Psoas muscle (tissue), 7 donors: ENCODE measurements at regions not wholly inside any gene's neighbourhood (a gene's known extent, or its start where the extent isn't known, plus 50 kb on each side); places are given as distances from the start of the nearest gene placed in this dataset.

Experiments used
- ATAC-seq, 4 donors: fragments of 200-7000 bp; cut with Tn5 transposase; one replicate each; pipeline ENCODE4 v1.9.1; 2020; ENCODE audit warnings: moderate library complexity in 3 of 4, mild to moderate bottlenecking in 2 of 4
- DNase-seq, 2 donors: peaks; one replicate each; pipeline ENCODE4 v3.0.0-alpha.2; 2020
- H3K27ac ChIP-seq: fragments of 200-600 bp; one replicate; pipeline ENCODE4 v1.8.0; 2022
- H3K27me3 ChIP-seq, 3 donors: fragments of 200-600 bp in 1 of 3; one replicate each; pipeline versions ENCODE4 v1.6.1 to v1.8.0; 2013 to 2022; ENCODE audit warnings: low read length in 2 of 3, mild to moderate bottlenecking in 2 of 3, moderate library complexity in 1 of 3; ENCODE audit not compliant: insufficient read depth in 3 of 3
- H3K36me3 ChIP-seq, 2 donors: fragments of 200-600 bp in 1 of 2; one replicate each; pipeline versions ENCODE4 v1.6.1 to v1.8.0; 2013 to 2022; ENCODE audit warnings: low read depth in 1 of 2, mild to moderate bottlenecking in 1 of 2, moderate library complexity in 1 of 2; ENCODE audit not compliant: insufficient read depth in 1 of 2
- H3K4me1 ChIP-seq: fragments of 200-600 bp; one replicate; pipeline ENCODE4 v1.8.0; 2022
- H3K4me3 ChIP-seq: fragments of 200-600 bp; one replicate; pipeline ENCODE4 v1.8.0; 2022; ENCODE audit warnings: mild to moderate bottlenecking
- H3K9me3 ChIP-seq: fragments of 200-600 bp; one replicate; pipeline ENCODE4 v1.8.0; 2022
- WGBS, 3 donors: extraction: QIAGEN DNeasy Blood & Tissue Kit; methylation state at CpG; one replicate each; pipeline versions ENCODE4 v1.1.6 to v1.1.7; 2013; 5-methylcytosine and 5-hydroxymethylcytosine counted together
- intact Hi-C, 2 donors: fragments of 100-400 bp; cut with DNase I; formaldehyde crosslinking; loops; one replicate each; pipeline versions ENCODE4 v1.11.0 to v1.14.2; 2022
- TF ChIP-seq, protein P1 (sequence below): fragments of 200-600 bp; IDR thresholded peaks from one replicate; pipeline ENCODE4 v1.8.0; 2022; ENCODE audit warnings: antibody characterized with exemption
- donor health status: healthy with polysubstance abuse.
- donor health status: DM: no; HTN: no; CAD: no; lungs with moderate emphysema.
- donor health status: Bipolar disorder and iron deficiency.
- donor health status: healthy.
- donor health status: DM: yes; HTN: yes; CAD: no.
- donor health status: DM: no; HTN: no; CAD: no.
- donor health status: DM: yes; HTN: yes; CAD: no.

DNA sequence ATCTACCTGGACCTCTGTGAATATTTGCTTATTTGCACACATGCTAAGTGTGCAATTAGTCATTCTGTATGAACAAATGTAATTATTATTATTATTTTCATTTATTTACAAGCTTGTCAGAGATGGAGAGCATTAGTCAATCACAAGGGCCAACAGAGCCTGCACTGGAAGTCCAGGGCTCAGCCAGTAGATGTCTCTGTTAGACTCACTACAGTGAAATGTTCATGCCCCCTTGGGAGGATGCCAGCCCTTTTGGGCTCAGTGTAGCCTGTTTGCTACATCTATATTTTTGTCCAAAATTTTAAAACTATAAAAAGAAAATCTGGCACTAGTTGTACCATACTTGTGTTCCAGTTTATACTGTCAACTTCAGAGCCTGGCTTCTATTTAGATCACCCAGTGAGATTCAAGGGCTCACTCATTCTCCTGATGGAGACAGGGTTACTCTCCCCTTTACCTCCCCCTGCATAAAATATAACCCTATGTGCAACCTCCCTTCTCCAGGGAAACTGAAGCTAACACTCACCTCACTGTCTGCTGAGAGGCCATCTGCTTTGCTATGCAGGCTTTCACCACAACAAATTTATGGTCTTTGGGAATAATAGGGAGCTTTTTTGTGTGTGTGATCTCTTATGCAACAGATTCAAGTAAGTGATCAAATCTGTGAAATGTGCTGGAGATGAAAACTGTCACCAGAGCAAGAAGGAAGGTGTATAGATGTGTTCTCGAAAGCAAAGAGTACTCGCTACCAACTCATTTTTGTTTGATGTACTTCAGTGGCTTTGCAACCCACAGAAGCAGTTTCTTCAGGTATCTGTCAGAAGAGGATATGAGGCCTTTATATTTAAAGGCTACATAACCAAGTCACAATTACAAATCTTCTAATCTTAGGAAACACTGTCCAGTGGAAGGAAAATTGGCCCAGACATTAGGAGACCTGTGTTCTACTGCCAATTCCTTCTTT lies 99.9 kb upstream of the TLE4 start:
- H3K27me3 ChIP-seq, result no peaks in the 10 kb centered on the region
- H3K4me1 ChIP-seq, result no peaks in the 10 kb centered on the region
- ATAC-seq (peak in 2 of 4 donors; percentile 58 to 59), DNase-seq (peak; percentile 38 to 68)
- intact Hi-C loops, result loop anchor here in 1 of 2 donors (10.0 kb wide), 1 partner anchor 273 kb away; no protein-coding TSS in a partner anchor
- TF ChIP-seq, protein P1, sequence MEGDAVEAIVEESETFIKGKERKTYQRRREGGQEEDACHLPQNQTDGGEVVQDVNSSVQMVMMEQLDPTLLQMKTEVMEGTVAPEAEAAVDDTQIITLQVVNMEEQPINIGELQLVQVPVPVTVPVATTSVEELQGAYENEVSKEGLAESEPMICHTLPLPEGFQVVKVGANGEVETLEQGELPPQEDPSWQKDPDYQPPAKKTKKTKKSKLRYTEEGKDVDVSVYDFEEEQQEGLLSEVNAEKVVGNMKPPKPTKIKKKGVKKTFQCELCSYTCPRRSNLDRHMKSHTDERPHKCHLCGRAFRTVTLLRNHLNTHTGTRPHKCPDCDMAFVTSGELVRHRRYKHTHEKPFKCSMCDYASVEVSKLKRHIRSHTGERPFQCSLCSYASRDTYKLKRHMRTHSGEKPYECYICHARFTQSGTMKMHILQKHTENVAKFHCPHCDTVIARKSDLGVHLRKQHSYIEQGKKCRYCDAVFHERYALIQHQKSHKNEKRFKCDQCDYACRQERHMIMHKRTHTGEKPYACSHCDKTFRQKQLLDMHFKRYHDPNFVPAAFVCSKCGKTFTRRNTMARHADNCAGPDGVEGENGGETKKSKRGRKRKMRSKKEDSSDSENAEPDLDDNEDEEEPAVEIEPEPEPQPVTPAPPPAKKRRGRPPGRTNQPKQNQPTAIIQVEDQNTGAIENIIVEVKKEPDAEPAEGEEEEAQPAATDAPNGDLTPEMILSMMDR, result peak; percentile 34
- H3K9me3 ChIP-seq, result no peaks in the 10 kb centered on the region
- H3K27ac ChIP-seq, result no peak overlapping the region
- no peaks in the 10 kb centered on the region for H3K36me3 ChIP-seq
- H3K4me3 ChIP-seq, result no peak overlapping the region
- WGBS, 3 donors, result 91 to 96% (median 95%) methylated on average over 2 of the region's 2 CpGs

DNA sequence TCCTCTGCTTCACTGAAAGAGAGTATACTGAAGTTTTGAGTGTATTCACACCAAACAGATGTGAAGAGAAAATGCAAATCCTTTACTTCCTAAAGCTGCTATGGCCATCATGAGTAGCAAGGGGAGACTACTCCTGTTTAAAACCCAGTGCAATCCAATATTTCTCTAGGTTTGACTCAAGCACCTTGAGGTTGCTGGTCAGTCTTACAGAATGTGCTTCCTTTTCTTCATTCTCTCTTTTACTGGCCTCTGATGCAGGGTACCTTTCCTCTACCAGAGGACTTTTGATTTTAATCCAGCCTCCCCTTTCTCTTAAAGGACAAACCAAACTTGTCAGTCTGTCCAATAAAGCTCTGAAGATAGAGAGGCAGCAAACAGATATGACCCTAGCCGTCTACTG lies 98.1 kb upstream of the TLE4 start:
- H3K36me3 ChIP-seq, result no peaks in the 10 kb centered on the region
- H3K4me3 ChIP-seq, result no peak overlapping the region
- H3K27ac ChIP-seq, result no peak overlapping the region
- 0 to 93% (median 68%) methylated on average over 1 of the region's 1 CpG for WGBS, 3 donors
- no peak for DNase-seq
- H3K4me1 ChIP-seq, result no peaks in the 10 kb centered on the region
- intact Hi-C loops, result loop anchor here in 1 of 2 donors (10.0 kb wide), 1 partner anchor 271 kb away; no protein-coding TSS in a partner anchor
- H3K27me3 ChIP-seq, result no peaks in the 10 kb centered on the region
- no peaks in the 10 kb centered on the region for H3K9me3 ChIP-seq
- no peak for ATAC-seq
- TF ChIP-seq, protein P1, result no peak

DNA sequence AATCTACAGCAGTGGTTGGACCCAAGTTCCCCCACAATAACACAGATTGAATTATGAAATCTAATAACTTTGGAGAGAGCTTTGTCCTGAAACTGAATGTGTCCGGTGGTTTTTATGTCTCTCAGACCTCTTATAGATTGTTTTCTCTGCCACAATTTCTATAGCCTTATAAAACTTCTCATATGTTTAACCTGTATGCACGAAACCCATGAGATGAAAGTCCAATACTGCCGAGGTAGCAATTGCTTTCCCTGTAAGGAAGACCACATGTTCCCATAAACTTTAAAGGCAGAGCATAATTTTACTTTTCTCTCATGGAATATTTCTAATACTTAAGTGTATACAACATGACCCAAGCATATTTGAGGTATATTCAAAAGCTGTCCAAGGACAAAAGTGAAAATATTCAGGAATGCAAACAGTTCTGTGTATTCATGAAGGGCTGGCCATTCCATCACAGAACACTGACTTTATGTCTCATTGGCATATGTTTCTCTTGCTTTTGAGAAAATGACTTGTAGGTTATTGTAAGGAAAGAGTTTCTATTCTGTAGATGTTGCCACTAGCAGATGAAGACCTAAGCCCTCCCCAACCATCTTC lies 94.4 kb upstream of the TLE4 start:
- DNase-seq, result no peak
- TF ChIP-seq, protein P1, result no peak
- intact Hi-C loops, result loop anchor here in 1 of 2 donors (10.0 kb wide), 1 partner anchor 267 kb away; no protein-coding TSS in a partner anchor

DNA sequence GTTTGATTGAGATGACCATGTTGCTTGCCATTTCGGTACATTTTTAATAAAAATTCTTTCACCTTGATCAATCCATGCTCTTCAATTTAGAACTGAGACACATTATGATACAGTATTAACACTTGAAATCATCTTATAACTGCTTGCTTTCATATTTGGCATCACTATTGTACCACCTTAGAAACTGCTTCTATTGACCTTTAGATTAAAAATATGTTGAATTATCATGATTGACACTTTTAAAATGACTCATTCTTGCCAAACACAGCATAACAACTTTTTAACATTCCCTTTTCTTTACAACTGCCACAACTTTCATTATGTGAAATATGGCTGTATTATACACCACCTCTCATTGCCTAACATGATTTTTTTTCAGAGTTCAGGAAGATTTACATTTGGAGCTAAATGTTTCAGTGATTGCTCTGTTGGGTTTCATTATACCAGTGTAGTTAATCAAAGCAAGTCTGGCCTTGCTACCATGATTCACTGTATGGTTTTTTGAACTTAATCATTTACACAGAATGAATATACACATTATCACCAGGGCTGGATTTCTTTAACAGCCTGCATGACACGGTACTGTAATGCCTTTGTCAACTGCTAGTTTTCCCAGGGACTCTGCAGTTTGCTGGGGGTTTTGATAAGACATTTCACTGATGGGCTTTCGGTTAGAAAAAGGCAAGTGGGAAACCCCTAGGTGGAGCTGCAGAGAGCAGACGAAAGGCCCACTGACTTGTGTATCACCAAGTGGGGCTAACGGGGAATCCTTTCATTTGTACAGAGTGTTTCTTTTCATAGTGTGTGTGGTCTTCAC lies 93.6 kb upstream of the TLE4 start:
- Histone ChIP-seq H3K4me1 (no peaks in the 10 kb centered on the region), H3K4me3 (no peak overlapping the region), H3K27me3 (no peaks in the 10 kb centered on the region), H3K9me3 (no peaks in the 10 kb centered on the region), H3K36me3 (no peaks in the 10 kb centered on the region), H3K27ac (no peak overlapping the region)
- peak in 1 of 4 donors; percentile 51 for ATAC-seq
- no peak for DNase-seq
- TF ChIP-seq, protein P1, result peak; percentile 35
- WGBS, 3 donors, result 60 to 74% (median 70%) methylated on average over 5 of the region's 5 CpGs
- intact Hi-C loops, result loop anchor here in 1 of 2 donors (10.0 kb wide), 1 partner anchor 267 kb away; no protein-coding TSS in a partner anchor

More for the DNA sequence above, 94.4 kb upstream of the TLE4 start:
- no peaks in the 10 kb centered on the region for H3K27me3 ChIP-seq
- 90 to 92% (median 91%) methylated on average over 3 of the region's 3 CpGs for WGBS, 3 donors
- no peaks in the 10 kb centered on the region for H3K9me3 ChIP-seq
- H3K4me3 ChIP-seq, result no peak overlapping the region
- no peaks in the 10 kb centered on the region for H3K4me1 ChIP-seq
- no peak overlapping the region for H3K27ac ChIP-seq
- H3K36me3 ChIP-seq, result no peaks in the 10 kb centered on the region
- no peak for ATAC-seq
